Calu3 (cell line): ENCODE measurements at regions not wholly inside any gene's neighbourhood (a gene's known extent, or its start where the extent isn't known, plus 50 kb on each side); places are given as distances from the start of the nearest gene placed in this dataset.

ENCODE experiments used
- BruUV-seq: library from RNA; stranded (reverse); fragments of 400-500 nt; replicated peaks from 2 replicates; lab custom pipeline; 2021; lab: Mats Ljungman, UMichigan
- CTCF ChIA-PET: fragments of 300-600 bp; sonication (Branson Sonifier 250); formaldehyde crosslinking; loops from one replicate; lab custom pipeline; 2022; ENCODE audit warnings: antibody characterized with exemption; lab: Charles Lee
- DNase-seq: peaks from one replicate; pipeline ENCODE4 v3.0.0; 2022
- H3K27ac Mint-ChIP-seq: one replicate; pipeline ENCODE4 v1.8.0; 2022; ENCODE audit warnings: mixed read lengths; ENCODE audit not compliant: unreplicated experiment
- H3K27me3 Mint-ChIP-seq: one replicate; pipeline ENCODE4 v1.8.0; 2022; ENCODE audit warnings: mixed read lengths; ENCODE audit not compliant: unreplicated experiment
- H3K36me3 Mint-ChIP-seq: one replicate; pipeline ENCODE4 v1.8.0; 2022; ENCODE audit warnings: mild to moderate bottlenecking, moderate library complexity, mixed read lengths; ENCODE audit not compliant: insufficient read depth, unreplicated experiment
- H3K4me1 Mint-ChIP-seq: one replicate; pipeline ENCODE4 v1.8.0; 2022; ENCODE audit warnings: mild to moderate bottlenecking, low read depth, mixed read lengths; ENCODE audit not compliant: unreplicated experiment
- H3K4me3 Mint-ChIP-seq: one replicate; pipeline ENCODE4 v1.8.0; 2022; ENCODE audit warnings: mild to moderate bottlenecking, low read depth, moderate library complexity, mixed read lengths; ENCODE audit not compliant: unreplicated experiment
- H3K9me3 Mint-ChIP-seq: one replicate; pipeline ENCODE4 v1.8.0; 2022; ENCODE audit warnings: low read depth, mixed read lengths; ENCODE audit not compliant: unreplicated experiment
- intact Hi-C: fragments of 100-400 bp; cut with micrococcal nuclease; formaldehyde crosslinking; loops from one replicate; pipeline ENCODE4 v1.10.0; 2022; ENCODE audit not compliant: unreplicated experiment
- TF ChIP-seq, protein P1 (sequence below): fragments of 200-600 bp; IDR thresholded peaks from one replicate; pipeline ENCODE4 v1.8.0; 2022; ENCODE audit warnings: antibody characterized with exemption; ENCODE audit not compliant: unreplicated experiment

GRCh38 chr1:195019385-195019784 is 1588.9 kb downstream of the KCNT2 start:
- intact Hi-C loops: no loop called here
- CTCF ChIA-PET: no interaction called here
- no TSS peak for BruUV-seq
- no peak for DNase-seq
- Mint-ChIP-seq H3K9me3 (peaks cover 5% of the 10 kb centered on the region), H3K4me3 (no peak overlapping the region), H3K27ac (no peak overlapping the region), H3K36me3 (no peaks in the 10 kb centered on the region), H3K27me3 (no peaks in the 10 kb centered on the region), H3K4me1 (no peaks in the 10 kb centered on the region)
- TF ChIP-seq, protein P1, sequence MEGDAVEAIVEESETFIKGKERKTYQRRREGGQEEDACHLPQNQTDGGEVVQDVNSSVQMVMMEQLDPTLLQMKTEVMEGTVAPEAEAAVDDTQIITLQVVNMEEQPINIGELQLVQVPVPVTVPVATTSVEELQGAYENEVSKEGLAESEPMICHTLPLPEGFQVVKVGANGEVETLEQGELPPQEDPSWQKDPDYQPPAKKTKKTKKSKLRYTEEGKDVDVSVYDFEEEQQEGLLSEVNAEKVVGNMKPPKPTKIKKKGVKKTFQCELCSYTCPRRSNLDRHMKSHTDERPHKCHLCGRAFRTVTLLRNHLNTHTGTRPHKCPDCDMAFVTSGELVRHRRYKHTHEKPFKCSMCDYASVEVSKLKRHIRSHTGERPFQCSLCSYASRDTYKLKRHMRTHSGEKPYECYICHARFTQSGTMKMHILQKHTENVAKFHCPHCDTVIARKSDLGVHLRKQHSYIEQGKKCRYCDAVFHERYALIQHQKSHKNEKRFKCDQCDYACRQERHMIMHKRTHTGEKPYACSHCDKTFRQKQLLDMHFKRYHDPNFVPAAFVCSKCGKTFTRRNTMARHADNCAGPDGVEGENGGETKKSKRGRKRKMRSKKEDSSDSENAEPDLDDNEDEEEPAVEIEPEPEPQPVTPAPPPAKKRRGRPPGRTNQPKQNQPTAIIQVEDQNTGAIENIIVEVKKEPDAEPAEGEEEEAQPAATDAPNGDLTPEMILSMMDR: no peak

GRCh38 chr1:195012995-195013394 is 1595.2 kb downstream of the KCNT2 start:
- CTCF ChIA-PET: no interaction called here
- no peak overlapping the region for H3K4me3 Mint-ChIP-seq

GRCh38 chr1:195005338-195005737 is 1602.9 kb downstream of the KCNT2 start:
- BruUV-seq: no TSS peak
- H3K4me1 Mint-ChIP-seq: no peaks in the 10 kb centered on the region
- CTCF ChIA-PET: no interaction called here
- intact Hi-C loops: no loop called here
- H3K9me3 Mint-ChIP-seq: peaks cover 2% of the 10 kb centered on the region
- no peak overlapping the region for H3K27ac Mint-ChIP-seq
- H3K36me3 Mint-ChIP-seq: no peaks in the 10 kb centered on the region
- DNase-seq: no peak
- no peaks in the 10 kb centered on the region for H3K27me3 Mint-ChIP-seq
- H3K4me3 Mint-ChIP-seq: no peak overlapping the region
- TF ChIP-seq, protein P1: no peak

More at GRCh38 chr1:195012995-195013394, 1595.2 kb downstream of the KCNT2 start:
- no peak for DNase-seq
- H3K36me3 Mint-ChIP-seq: no peaks in the 10 kb centered on the region
- H3K27me3 Mint-ChIP-seq: no peaks in the 10 kb centered on the region
- H3K9me3 Mint-ChIP-seq: peaks cover 7% of the 10 kb centered on the region
- no peak overlapping the region for H3K27ac Mint-ChIP-seq
- H3K4me1 Mint-ChIP-seq: no peaks in the 10 kb centered on the region
- intact Hi-C loops: no loop called here
- no TSS peak for BruUV-seq
- TF ChIP-seq, protein P1: no peak

DNA sequence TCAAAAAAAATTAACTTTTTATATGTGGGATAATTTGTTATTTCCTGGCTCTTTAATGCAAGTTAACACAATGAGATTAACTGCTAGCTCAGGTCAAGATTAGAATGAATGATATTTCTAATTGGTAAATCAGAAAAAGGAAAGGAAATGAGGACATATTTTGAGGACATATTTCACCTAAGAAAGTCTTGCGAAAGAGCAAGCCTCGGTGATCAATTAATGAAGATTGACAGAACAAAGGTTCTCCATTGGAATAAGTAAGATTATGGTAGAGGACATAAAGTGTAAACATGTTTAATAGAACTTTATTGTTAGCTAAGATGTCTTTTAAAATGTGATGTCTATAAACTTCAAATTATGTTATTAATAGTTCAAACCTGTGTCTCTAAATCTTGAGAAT is 1617.8 kb downstream of the KCNT2 start:
- intact Hi-C loops: no loop called here
- Mint-ChIP-seq H3K4me3 (no peak overlapping the region), H3K4me1 (no peaks in the 10 kb centered on the region), H3K27me3 (no peaks in the 10 kb centered on the region), H3K9me3 (no peaks in the 10 kb centered on the region), H3K36me3 (no peaks in the 10 kb centered on the region), H3K27ac (no peak overlapping the region)
- DNase-seq: no peak
- CTCF ChIA-PET: no interaction called here
- TF ChIP-seq, protein P1: no peak
- BruUV-seq: no TSS peak
